B cell (primary cell): ENCODE measurements at regions not wholly inside any gene's neighbourhood (a gene's known extent, or its start where the extent isn't known, plus 50 kb on each side); places are given as distances from the start of the nearest gene placed in this dataset.

Experiments used
- ATAC-seq: fragments of 200-7000 bp; cut with Tn5 transposase; one replicate; pipeline ENCODE4 v1.10.0; 2021; ENCODE audit warnings: low read depth, mild to moderate bottlenecking, moderate number of reproducible peaks, moderate library complexity
- CTCF ChIA-PET: fragments of 350-600 bp; sonication (Branson Sonifier 250); formaldehyde crosslinking; loops from one replicate; lab custom pipeline; 2021; ENCODE audit warnings: antibody characterized with exemption, inconsistent platforms; lab: Charles Lee
- POLR2A ChIA-PET: fragments of 350-600 bp; sonication (Branson Sonifier 250); formaldehyde crosslinking; loops from one replicate; lab custom pipeline; 2021; ENCODE audit warnings: antibody characterized with exemption; lab: Charles Lee
- DNase-seq: peaks from one replicate; pipeline ENCODE4 v3.0.0; 2013
- H2AFZ ChIP-seq: 2 replicates; pipeline ENCODE4 v1.6.1; 2012; ENCODE audit warnings: mild to moderate bottlenecking, low read depth, low read length; ENCODE audit not compliant: insufficient read depth, poor library complexity, severe bottlenecking
- H3K27ac ChIP-seq, 2 donors: 1 replicate in 1 of 2; 2 replicates in 1 of 2; pipeline ENCODE4 v1.5.1; 2012 to 2013; ENCODE audit warnings: low read length in 2 of 2, mild to moderate bottlenecking in 2 of 2, moderate library complexity in 1 of 2
- H3K27me3 ChIP-seq, 4 experiments: fragments of 200-600 bp in 1 of 4; sonication (generic) in 1 of 4; replicated peaks in 1 of 4; 1 replicate in 2 of 4; 2 replicates in 2 of 4; pipeline versions ENCODE4 v1.6.1 to v1.7.0; 2013 to 2016; ENCODE audit warnings: low read length in 3 of 4, mild to moderate bottlenecking in 2 of 4, mixed read lengths in 1 of 4, moderate library complexity in 1 of 4; ENCODE audit not compliant: insufficient read depth in 4 of 4, control insufficient read depth in 3 of 4; ENCODE audit errors: control extremely low read depth in 1 of 4
- H3K36me3 ChIP-seq, 2 experiments: replicated peaks in 1 of 2; 1 replicate in 1 of 2; 2 replicates in 1 of 2; pipeline versions ENCODE4 v1.6.1 to v1.7.1; 2013; ENCODE audit warnings: low read length in 1 of 2; ENCODE audit not compliant: insufficient read depth in 2 of 2, control insufficient read depth in 1 of 2; ENCODE audit errors: control extremely low read depth in 1 of 2, extremely low read depth in 1 of 2
- H3K4me1 ChIP-seq, 2 donors: fragments of 200-600 bp in 1 of 2; sonication (generic) in 1 of 2; 1 replicate in 1 of 2; 2 replicates in 1 of 2; pipeline versions ENCODE4 v1.5.1 to v1.6.1; 2013 to 2017; ENCODE audit warnings: low read length in 2 of 2; ENCODE audit not compliant: control insufficient read depth in 2 of 2, insufficient read depth in 2 of 2
- H3K4me2 ChIP-seq: replicated peaks from 2 replicates; pipeline ENCODE3; 2012; ENCODE audit warnings: mild to moderate bottlenecking, low read depth, low read length; ENCODE audit not compliant: poor library complexity, severe bottlenecking
- H3K4me3 ChIP-seq, 5 experiments: fragments of 200-600 bp in 1 of 5; sonication (generic) in 1 of 5; 1 replicate in 3 of 5; 2 replicates in 2 of 5; pipeline versions ENCODE4 v1.5.1 to v1.7.0; 2011 to 2016; ENCODE audit warnings: low read length in 4 of 5, mild to moderate bottlenecking in 4 of 5, low read depth in 2 of 5, control low read depth in 1 of 5, moderate library complexity in 1 of 5; ENCODE audit not compliant: insufficient read depth in 1 of 5; ENCODE audit errors: control extremely low read depth in 1 of 5, extremely low read depth in 1 of 5
- H3K79me2 ChIP-seq: fragments of 200-600 bp; sonication (generic); one replicate; pipeline ENCODE4 v1.6.0; 2016; ENCODE audit warnings: low read length; ENCODE audit not compliant: control insufficient read depth, insufficient read depth
- H3K9ac ChIP-seq: fragments of 200-600 bp; sonication (generic); 2 replicates; pipeline ENCODE4 v1.6.1; 2017; ENCODE audit warnings: mild to moderate bottlenecking, low read length, moderate library complexity
- H3K9me3 ChIP-seq, 3 donors: one replicate each; pipeline versions ENCODE4 v1.6.1 to v1.7.1; 2013; ENCODE audit warnings: low read length in 2 of 3; ENCODE audit not compliant: control insufficient read depth in 2 of 3, insufficient read depth in 1 of 3; ENCODE audit errors: control extremely low read depth in 1 of 3
- H4K20me1 ChIP-seq: 2 replicates; pipeline ENCODE4 v1.6.0; 2012; ENCODE audit warnings: mild to moderate bottlenecking, low read length; ENCODE audit not compliant: insufficient read depth, control insufficient read depth, poor library complexity, severe bottlenecking
- H3K27ac Mint-ChIP-seq: one replicate; pipeline ENCODE4 v1.8.0; 2021; ENCODE audit warnings: mixed read lengths
- H3K27me3 Mint-ChIP-seq: one replicate; pipeline ENCODE4 v1.8.0; 2021; ENCODE audit warnings: mixed read lengths
- H3K4me1 Mint-ChIP-seq: one replicate; pipeline ENCODE4 v1.8.0; 2021; ENCODE audit warnings: mixed read lengths
- H3K4me3 Mint-ChIP-seq: one replicate; pipeline ENCODE4 v1.8.0; 2021; ENCODE audit warnings: mixed read lengths
- H3K9me3 Mint-ChIP-seq: one replicate; pipeline ENCODE4 v1.8.0; 2022; ENCODE audit warnings: mixed read lengths; ENCODE audit not compliant: insufficient read depth
- EZH2 ChIP-seq: IDR thresholded peaks from 2 replicates; pipeline ENCODE4 v1.6.1; 2012; ENCODE audit warnings: borderline replicate concordance, low read depth, mild to moderate bottlenecking, moderate library complexity, low read length; ENCODE audit not compliant: insufficient read depth, poor library complexity, severe bottlenecking
- WGBS: methylation state at CpG from one replicate; pipeline ENCODE4 v1.1.5; 2013; ENCODE audit warnings: missing lambda C conversion rate; ENCODE audit not compliant: insufficient coverage; 5-methylcytosine and 5-hydroxymethylcytosine counted together
- intact Hi-C: fragments of 100-400 bp; cut with micrococcal nuclease; formaldehyde crosslinking; loops from one replicate; pipeline ENCODE4 v1.10.0; 2022
- TF ChIP-seq, protein P1 (sequence below): fragments of 200-600 bp; IDR thresholded peaks from one replicate; pipeline ENCODE4 v1.8.0; 2022; ENCODE audit warnings: antibody characterized with exemption, mild to moderate bottlenecking

DNA sequence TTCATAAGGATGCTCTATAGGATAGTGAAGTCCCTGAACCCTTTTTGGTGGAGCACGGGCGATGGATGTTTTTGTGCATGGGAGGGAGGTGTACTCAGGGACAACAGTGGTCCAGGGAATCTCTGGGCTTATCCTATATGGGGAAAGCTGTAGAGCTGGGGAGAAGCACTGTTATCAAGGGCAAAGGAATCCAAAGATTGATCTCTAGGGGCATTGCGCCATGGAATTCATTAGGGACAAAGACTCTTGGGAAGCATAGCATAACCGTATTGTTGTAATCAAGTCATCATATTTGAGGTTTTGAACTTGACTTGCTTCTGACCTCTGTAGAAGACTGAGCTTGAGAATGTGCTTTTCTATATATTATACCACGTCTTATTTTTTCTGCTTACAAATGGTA lies 172.9 kb upstream of the ZFHX3 start:
- peaks cover 1% of the 10 kb centered on the region for H3K9me3 Mint-ChIP-seq
- intact Hi-C loops, result no loop called here
- POLR2A ChIA-PET, result no interaction called here

DNA sequence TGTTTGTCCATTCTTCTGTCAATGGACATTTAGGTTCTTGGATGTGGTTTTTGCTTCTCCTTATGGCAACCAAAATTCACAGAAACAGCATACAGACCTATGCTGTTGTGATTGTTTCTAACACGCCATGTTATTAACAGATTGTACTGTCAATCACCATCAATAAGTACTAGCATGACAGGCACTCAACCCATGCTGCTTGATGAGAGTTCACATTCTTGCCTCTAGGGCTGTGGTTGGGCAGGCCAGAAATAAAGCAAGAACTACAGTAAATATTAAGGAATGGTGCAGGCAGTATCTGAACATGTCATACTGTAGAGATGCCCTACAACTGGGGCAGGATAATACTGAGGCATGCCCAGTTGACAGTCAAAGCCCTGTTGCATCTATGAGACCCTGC lies 171.2 kb upstream of the ZFHX3 start:
- Mint-ChIP-seq H3K27ac (no peak overlapping the region), H3K9me3 (peaks cover 2% of the 10 kb centered on the region), H3K27me3 (no peaks in the 10 kb centered on the region), H3K4me1 (no peaks in the 10 kb centered on the region), H3K4me3 (no peak overlapping the region)
- Histone ChIP-seq H3K27me3 (no peaks in the 10 kb centered on the region), H3K9me3 (no peaks in the 10 kb centered on the region), H2AFZ (no peak overlapping the region), H3K9ac (no peak overlapping the region), H3K4me3 (no peak overlapping the region), H3K4me2 (no peak overlapping the region), H3K27ac (no peak overlapping the region), H3K36me3 (no peaks in the 10 kb centered on the region), H3K79me2 (no peaks in the 10 kb centered on the region), H3K4me1 (no peaks in the 10 kb centered on the region), H4K20me1 (no peaks in the 10 kb centered on the region)
- intact Hi-C loops, result no loop called here
- TF ChIP-seq EZH2, result no peak
- TF ChIP-seq, protein P1, sequence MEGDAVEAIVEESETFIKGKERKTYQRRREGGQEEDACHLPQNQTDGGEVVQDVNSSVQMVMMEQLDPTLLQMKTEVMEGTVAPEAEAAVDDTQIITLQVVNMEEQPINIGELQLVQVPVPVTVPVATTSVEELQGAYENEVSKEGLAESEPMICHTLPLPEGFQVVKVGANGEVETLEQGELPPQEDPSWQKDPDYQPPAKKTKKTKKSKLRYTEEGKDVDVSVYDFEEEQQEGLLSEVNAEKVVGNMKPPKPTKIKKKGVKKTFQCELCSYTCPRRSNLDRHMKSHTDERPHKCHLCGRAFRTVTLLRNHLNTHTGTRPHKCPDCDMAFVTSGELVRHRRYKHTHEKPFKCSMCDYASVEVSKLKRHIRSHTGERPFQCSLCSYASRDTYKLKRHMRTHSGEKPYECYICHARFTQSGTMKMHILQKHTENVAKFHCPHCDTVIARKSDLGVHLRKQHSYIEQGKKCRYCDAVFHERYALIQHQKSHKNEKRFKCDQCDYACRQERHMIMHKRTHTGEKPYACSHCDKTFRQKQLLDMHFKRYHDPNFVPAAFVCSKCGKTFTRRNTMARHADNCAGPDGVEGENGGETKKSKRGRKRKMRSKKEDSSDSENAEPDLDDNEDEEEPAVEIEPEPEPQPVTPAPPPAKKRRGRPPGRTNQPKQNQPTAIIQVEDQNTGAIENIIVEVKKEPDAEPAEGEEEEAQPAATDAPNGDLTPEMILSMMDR, result no peak
- ATAC-seq (no peak), DNase-seq (no peak)
- ChIA-PET CTCF (no interaction called here), POLR2A (no interaction called here)
- no CpG with 5 or more reads among the region's 1 CpG for WGBS

More for the DNA sequence above, 172.9 kb upstream of the ZFHX3 start:
- CTCF ChIA-PET, result no interaction called here
- no peaks in the 10 kb centered on the region for H3K4me1 ChIP-seq
- Mint-ChIP-seq H3K4me1 (no peaks in the 10 kb centered on the region), H3K27me3 (no peaks in the 10 kb centered on the region), H3K27ac (no peak overlapping the region), H3K4me3 (no peak overlapping the region)
- no peaks in the 10 kb centered on the region for H3K36me3 ChIP-seq
- H3K79me2 ChIP-seq, result no peaks in the 10 kb centered on the region
- no peak for DNase-seq
- WGBS, result no CpG with 5 or more reads among the region's 5 CpGs
- peaks cover 0 to 2% (median 0%) of the 10 kb centered on the region in 4 experiments for H3K27me3 ChIP-seq
- TF ChIP-seq, protein P1, result no peak
- TF ChIP-seq EZH2, result no peak
- H3K9ac ChIP-seq, result no peak overlapping the region
- ATAC-seq, result no peak
- no peak overlapping the region for H2AFZ ChIP-seq
- no peak overlapping the region for H3K4me3 ChIP-seq
- no peaks in the 10 kb centered on the region for H3K9me3 ChIP-seq
- no peak overlapping the region for H3K4me2 ChIP-seq
- H3K27ac ChIP-seq, result no peak overlapping the region
- H4K20me1 ChIP-seq, result no peaks in the 10 kb centered on the region
